Aorta (tissue), 5 donors: ENCODE measurements at regions not wholly inside any gene's neighbourhood (a gene's known extent, or its start where the extent isn't known, plus 50 kb on each side); places are given as distances from the start of the nearest gene placed in this dataset.

ENCODE experiments used
- ATAC-seq: fragments of 200-7000 bp; cut with Tn5 transposase; one replicate; pipeline ENCODE4 v1.9.1; 2022; ENCODE audit warnings: moderate library complexity; ENCODE audit not compliant: low FRiP score
- DNase-seq, 2 donors: peaks; one replicate each; pipeline ENCODE4 v3.0.0-alpha.2; 2020
- H3K27ac ChIP-seq, 2 donors: one replicate each; pipeline ENCODE4 v1.5.1; 2013; ENCODE audit warnings: low read length in 2 of 2, mild to moderate bottlenecking in 2 of 2, moderate library complexity in 2 of 2, control low read depth in 1 of 2, inconsistent platforms in 1 of 2, low read depth in 1 of 2
- H3K27me3 ChIP-seq, 2 donors: one replicate each; pipeline ENCODE4 v1.6.1; 2013; ENCODE audit warnings: control low read depth in 1 of 2, low read length in 1 of 2, mild to moderate bottlenecking in 1 of 2, moderate library complexity in 1 of 2; ENCODE audit not compliant: insufficient read depth in 2 of 2, control insufficient read depth in 1 of 2
- H3K36me3 ChIP-seq, 2 donors: one replicate each; pipeline ENCODE4 v1.6.1; 2013; ENCODE audit warnings: control low read depth in 1 of 2, low read length in 1 of 2, mild to moderate bottlenecking in 1 of 2; ENCODE audit not compliant: insufficient read depth in 2 of 2, control insufficient read depth in 1 of 2
- H3K4me1 ChIP-seq, 2 donors: one replicate each; pipeline ENCODE4 v1.6.1; 2013; ENCODE audit warnings: low read length in 2 of 2, control low read depth in 1 of 2, mild to moderate bottlenecking in 1 of 2, moderate library complexity in 1 of 2; ENCODE audit not compliant: insufficient read depth in 2 of 2, control insufficient read depth in 1 of 2
- H3K4me3 ChIP-seq, 2 donors: one replicate each; pipeline ENCODE4 v1.5.1; 2013; ENCODE audit warnings: low read length in 2 of 2, control low read depth in 1 of 2, mild to moderate bottlenecking in 1 of 2
- H3K9me3 ChIP-seq: one replicate; pipeline ENCODE4 v1.6.1; 2013; ENCODE audit warnings: mild to moderate bottlenecking, low read length; ENCODE audit not compliant: control insufficient read depth
- WGBS, 2 donors: extraction: QIAGEN DNeasy Blood & Tissue Kit; methylation state at CpG; one replicate each; pipeline ENCODE4 v1.1.7; 2013; 5-methylcytosine and 5-hydroxymethylcytosine counted together
- intact Hi-C, 2 donors: fragments of 100-400 bp; cut with DNase I; formaldehyde crosslinking; loops; one replicate each; pipeline versions ENCODE4 v1.14.2 to v1.15.0; 2022
- donor health status: healthy with polysubstance abuse.
- donor health status: Bipolar disorder and iron deficiency.
- donor health status: DM: no; HTN: no; CAD: no.
- donor health status: DM: no; HTN: no; CAD: no.
- donor health status: DM: yes; HTN: yes; CAD: no.

GRCh38 chr10:57948796-57949195, 318.9 kb downstream of the IPMK start:
- Histone ChIP-seq H3K36me3 (no peaks in the 10 kb centered on the region), H3K4me1 (no peaks in the 10 kb centered on the region), H3K4me3 (no peak overlapping the region), H3K9me3 (no peaks in the 10 kb centered on the region), H3K27ac (no peak overlapping the region), H3K27me3 (no peaks in the 10 kb centered on the region)
- ATAC-seq (no peak), DNase-seq (no peak)
- 27 to 35% methylated on average over 2 of the region's 2 CpGs for WGBS, 2 donors
- intact Hi-C loops = no loop called here

DNA sequence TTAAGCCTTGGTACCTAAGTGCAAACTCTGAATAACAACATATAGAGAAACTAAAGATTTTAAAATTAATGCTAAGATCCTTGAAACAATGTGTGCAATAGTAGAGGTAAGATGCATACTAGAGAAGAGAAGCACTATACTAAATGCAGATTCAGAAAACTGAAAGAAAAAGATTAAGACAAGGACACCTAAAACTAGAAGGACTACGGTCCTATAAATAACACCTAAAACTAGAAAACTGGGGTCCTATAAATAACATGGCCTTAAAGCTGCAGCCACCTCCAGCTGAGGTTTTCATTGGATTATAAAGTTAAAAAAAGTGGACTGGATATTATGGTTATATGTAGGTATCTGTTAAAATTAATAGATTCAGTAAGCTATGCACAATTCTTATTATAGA, 320.9 kb downstream of the IPMK start:
- Histone ChIP-seq H3K9me3 (no peaks in the 10 kb centered on the region), H3K27ac (no peak overlapping the region), H3K4me1 (no peaks in the 10 kb centered on the region), H3K36me3 (no peaks in the 10 kb centered on the region), H3K4me3 (no peak overlapping the region), H3K27me3 (no peaks in the 10 kb centered on the region)
- WGBS, 2 donors = 54 to 58% methylated on average over 1 of the region's 1 CpG
- no peak for ATAC-seq
- no peak for DNase-seq
- intact Hi-C loops = no loop called here

- no peak overlapping the region for H3K27ac ChIP-seq
- H3K9me3 ChIP-seq = no peaks in the 10 kb centered on the region
- 76 to 81% methylated on average over 4 of the region's 4 CpGs for WGBS, 2 donors
- H3K27me3 ChIP-seq = no peaks in the 10 kb centered on the region
- intact Hi-C loops = no loop called here
- no peak overlapping the region for H3K4me3 ChIP-seq
- no peaks in the 10 kb centered on the region for H3K36me3 ChIP-seq
- H3K4me1 ChIP-seq = no peaks in the 10 kb centered on the region
- DNase-seq (no peak), ATAC-seq (no peak)
Measured at GRCh38 chr10:57943701-57944100, 324.0 kb downstream of the IPMK start.

DNA sequence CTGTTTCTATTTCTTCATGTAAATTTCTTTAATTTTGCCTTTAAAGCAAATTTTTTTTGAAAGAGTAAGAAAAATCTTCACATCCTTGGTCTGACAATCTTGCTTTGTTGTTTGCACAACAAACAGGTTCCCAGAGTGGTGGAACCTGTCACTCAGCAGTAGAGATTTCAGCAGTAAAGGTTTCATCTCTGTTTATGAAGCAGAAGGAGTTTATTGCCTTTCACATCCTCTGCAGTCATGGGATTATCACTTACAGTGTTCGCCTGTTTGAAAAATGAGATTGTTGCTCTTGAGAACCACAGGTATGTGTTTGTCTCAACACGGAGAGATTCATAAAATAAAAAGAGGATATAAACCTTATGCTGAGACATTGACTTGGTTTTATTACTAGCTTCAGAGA, 342.6 kb downstream of the IPMK start:
- no peak overlapping the region for H3K4me3 ChIP-seq
- DNase-seq (no peak), ATAC-seq (no peak)
- 45 to 64% methylated on average over 2 of the region's 2 CpGs for WGBS, 2 donors
- intact Hi-C loops = no loop called here
- H3K4me1 ChIP-seq = no peaks in the 10 kb centered on the region
- no peaks in the 10 kb centered on the region for H3K36me3 ChIP-seq
- H3K27ac ChIP-seq = no peak overlapping the region
- H3K27me3 ChIP-seq = no peaks in the 10 kb centered on the region
- H3K9me3 ChIP-seq = peaks cover 1% of the 10 kb centered on the region

DNA sequence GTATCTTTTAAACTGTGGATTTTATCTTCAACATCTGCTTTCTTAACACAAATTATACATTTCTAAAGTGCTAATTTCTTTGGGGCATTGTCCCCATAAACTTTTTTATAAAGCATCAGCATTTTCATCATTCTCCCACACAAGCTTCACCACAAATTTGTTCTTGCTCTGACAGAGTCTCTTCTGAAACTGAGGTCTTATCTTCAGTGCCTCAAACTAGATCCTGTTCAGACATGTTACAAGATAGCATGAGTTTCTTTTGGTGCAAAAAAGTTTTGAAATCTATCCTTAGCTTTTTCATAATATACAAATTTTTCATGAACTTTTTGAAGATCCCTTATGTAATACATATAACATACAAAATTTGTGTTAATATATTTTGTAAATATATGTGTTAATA, 346.6 kb downstream of the IPMK start:
- no peaks in the 10 kb centered on the region for H3K36me3 ChIP-seq
- DNase-seq (no peak), ATAC-seq (no peak)
- no peak overlapping the region for H3K4me3 ChIP-seq
- H3K27ac ChIP-seq = no peak overlapping the region
- H3K4me1 ChIP-seq = no peaks in the 10 kb centered on the region
- peaks cover 3% of the 10 kb centered on the region for H3K9me3 ChIP-seq
- intact Hi-C loops = no loop called here
- no peaks in the 10 kb centered on the region for H3K27me3 ChIP-seq

DNA sequence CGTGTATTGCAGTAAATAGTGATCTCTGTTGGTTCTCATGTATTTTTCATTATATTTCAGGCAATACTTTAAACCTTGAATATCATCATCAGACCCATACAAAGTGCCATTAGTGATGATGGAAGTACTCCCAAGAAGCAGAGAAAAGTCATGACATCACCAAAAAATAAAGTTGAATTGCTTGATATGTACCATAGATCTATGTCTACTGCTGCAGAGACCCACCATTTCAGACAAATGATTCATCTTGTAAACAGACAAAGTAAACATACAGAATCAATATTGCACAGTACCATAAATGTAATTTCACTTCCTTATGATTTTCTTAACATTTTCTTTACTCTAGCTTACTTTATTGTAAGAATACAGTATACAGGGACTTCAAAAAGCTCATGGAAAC, 347.8 kb downstream of the IPMK start:
- H3K4me1 ChIP-seq = no peaks in the 10 kb centered on the region
- H3K9me3 ChIP-seq = peaks cover 3% of the 10 kb centered on the region
- no peak overlapping the region for H3K27ac ChIP-seq
- ATAC-seq = no peak
- WGBS, 2 donors = 68 to 78% methylated on average over 1 of the region's 1 CpG
- H3K27me3 ChIP-seq = no peaks in the 10 kb centered on the region
- no peak for DNase-seq
- no peak overlapping the region for H3K4me3 ChIP-seq
- intact Hi-C loops = no loop called here
- H3K36me3 ChIP-seq = no peaks in the 10 kb centered on the region

DNA sequence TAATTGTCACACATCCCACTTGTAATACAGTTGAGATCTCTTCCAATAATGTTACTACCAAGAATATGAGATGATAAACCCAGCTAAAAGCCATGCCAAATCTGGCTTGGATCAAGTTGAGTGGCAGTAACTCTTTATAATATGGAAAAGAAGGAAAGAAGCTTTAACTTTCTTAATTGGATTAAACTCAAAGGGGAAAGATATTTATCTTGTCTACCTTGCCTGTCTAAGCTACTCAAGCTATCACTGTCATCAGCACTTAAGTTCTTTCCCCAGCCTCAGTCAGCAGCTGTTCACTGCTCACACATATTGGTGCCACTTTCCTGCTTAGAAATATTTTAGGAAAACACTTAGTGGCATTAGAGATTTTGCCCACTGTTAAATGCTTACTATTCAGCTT, 350.7 kb downstream of the IPMK start:
- intact Hi-C loops = no loop called here
- Histone ChIP-seq H3K27me3 (no peaks in the 10 kb centered on the region), H3K36me3 (no peaks in the 10 kb centered on the region), H3K4me1 (no peaks in the 10 kb centered on the region), H3K9me3 (peaks cover 3% of the 10 kb centered on the region), H3K27ac (no peak overlapping the region), H3K4me3 (no peak overlapping the region)
- no peak for ATAC-seq
- DNase-seq = no peak

DNA sequence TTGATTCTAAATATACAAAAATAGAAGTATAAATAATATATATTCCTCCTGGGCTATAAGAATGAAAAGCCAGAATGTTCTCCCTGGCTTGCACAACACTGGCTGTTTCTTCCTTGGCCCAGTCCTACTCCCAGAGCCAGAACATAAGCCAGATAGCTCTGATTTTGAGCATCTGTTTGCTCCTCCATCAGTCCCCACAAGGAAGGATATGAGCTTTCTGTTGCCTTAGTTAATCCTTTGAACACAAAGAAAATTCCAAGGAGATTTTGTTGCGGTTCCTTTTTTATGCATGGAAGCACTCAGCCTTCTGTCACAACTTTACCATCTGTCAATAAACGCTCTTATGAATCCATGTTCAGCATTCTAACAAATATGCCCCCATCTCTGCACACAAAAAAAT, 361.8 kb downstream of the IPMK start:
- no peak for ATAC-seq
- Histone ChIP-seq H3K27me3 (no peaks in the 10 kb centered on the region), H3K36me3 (no peaks in the 10 kb centered on the region), H3K9me3 (no peaks in the 10 kb centered on the region), H3K4me1 (no peaks in the 10 kb centered on the region), H3K4me3 (no peak overlapping the region), H3K27ac (no peak overlapping the region)
- WGBS, 2 donors = 81 to 83% methylated on average over 2 of the region's 2 CpGs
- no peak for DNase-seq
- intact Hi-C loops = no loop called here

DNA sequence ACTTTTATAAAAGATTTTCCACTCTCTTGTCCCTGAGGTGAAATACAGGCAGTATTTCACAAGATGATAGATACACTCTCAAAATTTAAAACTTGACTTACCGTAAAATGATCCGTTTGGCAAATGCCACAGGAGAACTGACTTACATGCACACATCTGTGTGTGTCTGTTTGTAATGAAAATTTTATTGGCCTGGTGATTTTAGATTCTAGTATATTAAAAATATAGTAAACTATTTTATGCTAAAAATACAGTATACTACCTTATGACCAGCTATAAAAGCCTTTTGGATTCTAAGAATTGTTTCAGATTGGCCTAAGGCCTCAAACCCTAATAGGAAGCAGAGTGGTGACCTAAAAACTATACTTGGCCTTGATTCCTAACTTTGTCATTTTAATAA, 362.7 kb downstream of the IPMK start:
- 84% methylated on average over 2 of the region's 2 CpGs for WGBS, 2 donors
- ATAC-seq = no peak
- no peaks in the 10 kb centered on the region for H3K4me1 ChIP-seq

GRCh38 chr10:57898231-57898630, 369.5 kb downstream of the IPMK start:
- no peak for ATAC-seq
- Histone ChIP-seq H3K27ac (no peak overlapping the region), H3K4me3 (no peak overlapping the region), H3K36me3 (no peaks in the 10 kb centered on the region), H3K4me1 (no peaks in the 10 kb centered on the region), H3K9me3 (no peaks in the 10 kb centered on the region), H3K27me3 (no peaks in the 10 kb centered on the region)
- intact Hi-C loops = no loop called here
- DNase-seq = no peak
- 69 to 76% methylated on average over 4 of the region's 4 CpGs for WGBS, 2 donors

More for the DNA sequence above, 362.7 kb downstream of the IPMK start:
- Histone ChIP-seq H3K36me3 (no peaks in the 10 kb centered on the region), H3K9me3 (no peaks in the 10 kb centered on the region), H3K27me3 (no peaks in the 10 kb centered on the region), H3K27ac (no peak overlapping the region), H3K4me3 (no peak overlapping the region)
- no peak for DNase-seq
- intact Hi-C loops = no loop called here
